Uterus (tissue), 2 donors: ENCODE measurements at regions not wholly inside any gene's neighbourhood (a gene's known extent, or its start where the extent isn't known, plus 50 kb on each side); places are given as distances from the start of the nearest gene placed in this dataset.

Source experiments
- POLR2A ChIP-seq, 2 donors: fragments of 450-650 bp; IDR thresholded peaks; one replicate each; pipeline ENCODE4 v1.6.1; 2016; ENCODE audit warnings: antibody characterized with exemption in 2 of 2, mild to moderate bottlenecking in 1 of 2, moderate library complexity in 1 of 2
- TF ChIP-seq, protein P1 (sequence below), 4 experiments: fragments of 200-600 bp in 2 of 4; fragments of 450-650 bp in 2 of 4; sonication (generic) in 2 of 4; IDR thresholded peaks; one replicate each; pipeline ENCODE4 v1.5.1; 2016 to 2019; ENCODE audit warnings: antibody characterized with exemption in 4 of 4, mild to moderate bottlenecking in 2 of 4, moderate library complexity in 1 of 4

DNA sequence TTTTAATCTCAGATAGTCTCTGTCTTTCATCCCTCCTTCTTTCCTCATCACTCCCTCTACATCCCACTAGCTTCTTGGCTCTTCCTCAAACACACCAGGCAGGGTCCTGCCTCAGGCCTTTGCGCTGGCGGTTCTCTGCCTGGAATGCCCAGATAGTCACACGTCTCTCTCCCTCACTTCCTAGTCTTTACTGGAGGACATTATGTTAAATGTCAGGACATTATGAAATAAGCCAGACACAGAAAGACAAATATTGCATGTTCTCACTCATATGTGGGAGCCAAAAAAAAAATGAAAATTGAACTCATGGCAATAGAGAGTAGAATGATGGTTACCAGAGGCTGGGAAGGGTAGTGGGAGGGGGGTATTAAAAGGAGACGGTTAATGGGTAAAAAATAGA lies 442.0 kb downstream of the MED13L start:
- TF ChIP-seq, protein P1, sequence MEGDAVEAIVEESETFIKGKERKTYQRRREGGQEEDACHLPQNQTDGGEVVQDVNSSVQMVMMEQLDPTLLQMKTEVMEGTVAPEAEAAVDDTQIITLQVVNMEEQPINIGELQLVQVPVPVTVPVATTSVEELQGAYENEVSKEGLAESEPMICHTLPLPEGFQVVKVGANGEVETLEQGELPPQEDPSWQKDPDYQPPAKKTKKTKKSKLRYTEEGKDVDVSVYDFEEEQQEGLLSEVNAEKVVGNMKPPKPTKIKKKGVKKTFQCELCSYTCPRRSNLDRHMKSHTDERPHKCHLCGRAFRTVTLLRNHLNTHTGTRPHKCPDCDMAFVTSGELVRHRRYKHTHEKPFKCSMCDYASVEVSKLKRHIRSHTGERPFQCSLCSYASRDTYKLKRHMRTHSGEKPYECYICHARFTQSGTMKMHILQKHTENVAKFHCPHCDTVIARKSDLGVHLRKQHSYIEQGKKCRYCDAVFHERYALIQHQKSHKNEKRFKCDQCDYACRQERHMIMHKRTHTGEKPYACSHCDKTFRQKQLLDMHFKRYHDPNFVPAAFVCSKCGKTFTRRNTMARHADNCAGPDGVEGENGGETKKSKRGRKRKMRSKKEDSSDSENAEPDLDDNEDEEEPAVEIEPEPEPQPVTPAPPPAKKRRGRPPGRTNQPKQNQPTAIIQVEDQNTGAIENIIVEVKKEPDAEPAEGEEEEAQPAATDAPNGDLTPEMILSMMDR (IDR thresholded peaks at IDR 0.05) = no peak
- TF ChIP-seq POLR2A (IDR thresholded peaks at IDR 0.05) = no peak
